IMR-90 (cell line): ENCODE measurements at regions not wholly inside any gene's neighbourhood (a gene's known extent, or its start where the extent isn't known, plus 50 kb on each side); places are given as distances from the start of the nearest gene placed in this dataset.

ENCODE experiments used
- ATAC-seq: fragments of 200-7000 bp; cut with Tn5 transposase; 2 replicates; pipeline ENCODE4 v1.9.1; 2020; ENCODE audit warnings: low read depth, mild to moderate bottlenecking, moderate library complexity
- BruUV-seq: library from RNA; stranded (reverse); fragments of 400-500 nt; replicated peaks from 2 replicates; lab custom pipeline; 2021; lab: Mats Ljungman, UMichigan
- CTCF ChIA-PET: fragments of 300-600 bp; formaldehyde crosslinking; extraction: SDS; loops from one replicate; lab custom pipeline; 2021; ENCODE audit warnings: antibody characterized with exemption; lab: Yijun Ruan, JAX
- POLR2A ChIA-PET: fragments of 300-600 bp; sonication (Branson Sonifier 250); formaldehyde crosslinking; loops from one replicate; lab custom pipeline; 2022; ENCODE audit warnings: antibody characterized with exemption; ENCODE audit not compliant: unreplicated experiment; lab: Charles Lee
- DNase-seq: peaks from one replicate; pipeline ENCODE4 v3.0.0; 2013
- H2AFZ ChIP-seq: replicated peaks from 2 replicates; pipeline ENCODE3; 2013; ENCODE audit warnings: low read length, mild to moderate bottlenecking; ENCODE audit not compliant: poor library complexity
- H2AK5ac ChIP-seq: 2 replicates; pipeline ENCODE4 v1.6.1; 2013; ENCODE audit warnings: low read depth, low read length, inconsistent platforms
- H2AK9ac ChIP-seq: replicated peaks from 2 replicates; pipeline ENCODE3; 2013; ENCODE audit warnings: mild to moderate bottlenecking, low read depth, low read length, moderate library complexity; ENCODE audit not compliant: poor library complexity
- H2BK120ac ChIP-seq: 2 replicates; pipeline ENCODE4 v1.6.1; 2013; ENCODE audit warnings: low read depth, low read length, inconsistent platforms
- H2BK15ac ChIP-seq: 3 replicates; pipeline ENCODE4 v1.6.1; 2013; ENCODE audit warnings: low read depth, low read length, inconsistent platforms
- H2BK20ac ChIP-seq: 2 replicates; pipeline ENCODE4 v1.6.1; 2013; ENCODE audit warnings: low read depth, mild to moderate bottlenecking, inconsistent platforms, low read length, moderate library complexity
- H2BK5ac ChIP-seq: 2 replicates; pipeline ENCODE4 v1.6.1; 2013; ENCODE audit warnings: mild to moderate bottlenecking, low read depth, low read length, inconsistent platforms; ENCODE audit not compliant: poor library complexity, severe bottlenecking
- H3K14ac ChIP-seq: replicated peaks from 2 replicates; pipeline ENCODE4 v1.6.1; 2013; ENCODE audit warnings: low read depth, low read length, inconsistent platforms
- H3K18ac ChIP-seq: 2 replicates; pipeline ENCODE4 v1.6.1; 2013; ENCODE audit warnings: low read depth, low read length, control low read depth
- H3K23ac ChIP-seq: 2 replicates; pipeline ENCODE4 v1.6.1; 2013; ENCODE audit warnings: low read depth, low read length, inconsistent platforms
- H3K27ac ChIP-seq: 2 replicates; pipeline ENCODE4 v1.5.1; 2013; ENCODE audit warnings: mild to moderate bottlenecking, control low read depth, low read length; ENCODE audit not compliant: insufficient read depth
- H3K27me3 ChIP-seq: 2 replicates; pipeline ENCODE4 v1.6.1; 2013; ENCODE audit warnings: low read length; ENCODE audit not compliant: control insufficient read depth, insufficient read depth
- H3K36me3 ChIP-seq: 2 replicates; pipeline ENCODE4 v1.6.1; 2013; ENCODE audit warnings: low read length, mixed read lengths; ENCODE audit not compliant: control insufficient read depth, insufficient read depth
- H3K4ac ChIP-seq: 2 replicates; pipeline ENCODE4 v1.6.1; 2013; ENCODE audit warnings: low read depth, low read length, inconsistent platforms
- H3K4me1 ChIP-seq: 2 replicates; pipeline ENCODE4 v1.6.1; 2013; ENCODE audit warnings: low read length, mixed read lengths; ENCODE audit not compliant: control insufficient read depth, insufficient read depth
- H3K4me2 ChIP-seq: 2 replicates; pipeline ENCODE4 v1.6.1; 2013; ENCODE audit warnings: low read depth, mild to moderate bottlenecking, control low read depth, low read length, moderate library complexity
- H3K4me3 ChIP-seq: 2 replicates; pipeline ENCODE4 v1.5.1; 2013; ENCODE audit warnings: low read depth, mild to moderate bottlenecking, control low read depth, low read length, moderate library complexity; ENCODE audit not compliant: insufficient read depth
- H3K56ac ChIP-seq: 2 replicates; pipeline ENCODE4 v1.6.1; 2013; ENCODE audit warnings: low read length, inconsistent platforms; ENCODE audit not compliant: insufficient read depth; ENCODE audit errors: extremely low read depth
- H3K79me1 ChIP-seq, 2 experiments: 2 replicates each; pipeline ENCODE4 v1.6.1; 2013; ENCODE audit warnings: low read length in 2 of 2, inconsistent platforms in 1 of 2, low read depth in 1 of 2
- H3K9ac ChIP-seq: 2 replicates; pipeline ENCODE4 v1.6.1; 2013; ENCODE audit warnings: low read depth, low read length, control low read depth
- H3K9me1 ChIP-seq: 2 replicates; pipeline ENCODE4 v1.6.1; 2013; ENCODE audit warnings: low read length, inconsistent platforms; ENCODE audit not compliant: insufficient read depth
- H3K9me3 ChIP-seq: 2 replicates; pipeline ENCODE4 v1.6.1; 2013; ENCODE audit warnings: low read length; ENCODE audit not compliant: control insufficient read depth, insufficient read depth
- H4K20me1 ChIP-seq: 2 replicates; pipeline ENCODE4 v1.6.1; 2013; ENCODE audit warnings: low read length, inconsistent platforms; ENCODE audit not compliant: insufficient read depth
- H4K5ac ChIP-seq: 2 replicates; pipeline ENCODE4 v1.6.1; 2013; ENCODE audit warnings: mild to moderate bottlenecking, low read depth, low read length, control low read depth
- H4K8ac ChIP-seq, 2 experiments: 2 replicates each; pipeline ENCODE4 v1.6.1; 2013; ENCODE audit warnings: low read depth in 2 of 2, low read length in 2 of 2, control low read depth in 1 of 2, inconsistent platforms in 1 of 2
- H4K91ac ChIP-seq: 2 replicates; pipeline ENCODE4 v1.6.1; 2013; ENCODE audit warnings: low read depth, low read length, inconsistent platforms; ENCODE audit not compliant: insufficient read depth
- BHLHE40 ChIP-seq: fragments of 150-350 bp; IDR thresholded peaks from 2 replicates; pipeline ENCODE4 v1.6.1; 2016; ENCODE audit warnings: mild to moderate bottlenecking, low read depth, low read length
- CTCF ChIP-seq: conservative IDR thresholded peaks from 2 replicates; pipeline ENCODE4 v1.5.1; 2012; ENCODE audit warnings: mild to moderate bottlenecking, low read depth, low read length, improper control_type of control experiment
- FOS ChIP-seq: fragments of 150-350 bp; IDR thresholded peaks from 2 replicates; pipeline ENCODE4 v1.6.1; 2016; ENCODE audit warnings: low read depth, low read length
- MAFK ChIP-seq: IDR thresholded peaks from 2 replicates; pipeline ENCODE4 v1.6.1; 2012; ENCODE audit warnings: low read depth, low read length, improper control_type of control experiment
- NFE2L2 ChIP-seq: fragments of 150-350 bp; IDR thresholded peaks from 2 replicates; pipeline ENCODE4 v1.6.1; 2016; ENCODE audit warnings: low read depth, mild to moderate bottlenecking, low read length
- POLR2A ChIP-seq: IDR thresholded peaks from 2 replicates; pipeline ENCODE4 v1.6.1; 2012; ENCODE audit warnings: mild to moderate bottlenecking, low read depth, low read length
- RFX5 ChIP-seq: IDR thresholded peaks from 2 replicates; pipeline ENCODE4 v1.8.0; 2012; ENCODE audit warnings: low read depth, mild to moderate bottlenecking, low read length, moderate library complexity
- USF2 ChIP-seq: fragments of 150-350 bp; IDR thresholded peaks from 2 replicates; pipeline ENCODE4 v1.6.1; 2017; ENCODE audit warnings: mild to moderate bottlenecking, antibody characterized with exemption, low read length, low read depth
- WGBS, 2 experiments: methylation state at CpG; one replicate each; pipeline versions ENCODE4 v1.1.5 to v1.1.7; 2013; ENCODE audit warnings: missing lambda C conversion rate in 2 of 2; ENCODE audit not compliant: insufficient read length in 1 of 2; ENCODE audit errors: extremely low coverage in 2 of 2; 5-methylcytosine and 5-hydroxymethylcytosine counted together
- dilution Hi-C: fragments of 300-500 bp; cut with HindIII; formaldehyde crosslinking; loops from one replicate; pipeline ENCODE4 v1.14.3; 2018; ENCODE audit warnings: low sequenced_read_pairs; ENCODE audit not compliant: unreplicated experiment
- in situ Hi-C: fragments of 300-500 bp; cut with MboI; formaldehyde crosslinking; loops from 3 replicates; pipeline ENCODE4 v1.14.3; 2019; ENCODE audit warnings: low sequenced_read_pairs, inconsistent platforms, mixed read lengths
- intact Hi-C: fragments of 100-400 bp; cut with micrococcal nuclease; formaldehyde crosslinking; loops from 2 replicates; pipeline ENCODE4 v1.10.0; 2022

- H2BK120ac ChIP-seq = no peak overlapping the region
- no peak for DNase-seq
- H3K36me3 ChIP-seq = no peaks in the 10 kb centered on the region
- H3K27me3 ChIP-seq = no peaks in the 10 kb centered on the region; the same call in 1 of the 2 replicates
- H3K27ac ChIP-seq = no peak overlapping the region
- H3K9me3 ChIP-seq = no peaks in the 10 kb centered on the region
- intact Hi-C loops (no loop called here), dilution Hi-C loops (no loop called here), in situ Hi-C loops (no loop called here)
- no peak overlapping the region for H4K5ac ChIP-seq
- no peak overlapping the region for H3K23ac ChIP-seq
- no peak overlapping the region for H3K4me3 ChIP-seq
- no peak overlapping the region for H3K56ac ChIP-seq
- no peak overlapping the region for H2AFZ ChIP-seq
- no CpG with 5 or more reads among the region's 4 CpGs for WGBS, 2 experiments
- H3K79me1 ChIP-seq = no peaks in the 10 kb centered on the region
- H3K9ac ChIP-seq = no peak overlapping the region
- H4K20me1 ChIP-seq = no peaks in the 10 kb centered on the region
- no TSS peak for BruUV-seq
- no peaks in the 10 kb centered on the region for H3K9me1 ChIP-seq
- H3K4ac ChIP-seq = no peak overlapping the region
- no peak overlapping the region for H2AK9ac ChIP-seq
- H2BK15ac ChIP-seq = no peak overlapping the region
- CTCF ChIA-PET = no interaction called here
- H3K14ac ChIP-seq = no peak overlapping the region
- H2AK5ac ChIP-seq = no peak overlapping the region
- no peak for TF ChIP-seq FOS
- TF ChIP-seq RFX5 = no peak
- no peak for TF ChIP-seq MAFK
- TF ChIP-seq POLR2A = no peak
- TF ChIP-seq NFE2L2 = no peak
- TF ChIP-seq USF2 = no peak
- TF ChIP-seq BHLHE40 = no peak
- TF ChIP-seq CTCF = no peak
- H2BK20ac ChIP-seq = no peak overlapping the region
- no peak for ATAC-seq
- no peak overlapping the region for H4K91ac ChIP-seq
- H3K18ac ChIP-seq = no peak overlapping the region
- H2BK5ac ChIP-seq = no peak overlapping the region
- no peak overlapping the region for H3K4me2 ChIP-seq
- H4K8ac ChIP-seq = no peak overlapping the region
- H3K4me1 ChIP-seq = no peaks in the 10 kb centered on the region
- POLR2A ChIA-PET = no interaction called here
Measured at GRCh38 chr3:69456631-69457030, 70.7 kb upstream of the FRMD4B start.
